DND-41 (cell line): ENCODE measurements at regions not wholly inside any gene's neighbourhood (a gene's known extent, or its start where the extent isn't known, plus 50 kb on each side); places are given as distances from the start of the nearest gene placed in this dataset.

Experiments used
- ATAC-seq: fragments of 200-7000 bp; cut with Tn5 transposase; 3 replicates; pipeline ENCODE4 v1.9.1; 2021; ENCODE audit warnings: low read depth; ENCODE audit not compliant: insufficient read depth
- DNase-seq: peaks from one replicate; pipeline ENCODE4 v3.0.0-alpha.2; 2020
- H2AFZ ChIP-seq: 2 replicates; pipeline ENCODE4 v1.6.0; 2012; ENCODE audit warnings: low read depth, low read length
- H3K27ac ChIP-seq: 2 replicates; pipeline ENCODE4 v1.5.1; 2012; ENCODE audit warnings: low read length, inconsistent platforms
- H3K27me3 ChIP-seq: fragments of 200-600 bp; sonication (generic); 2 replicates; pipeline ENCODE4 v1.6.0; 2012; ENCODE audit warnings: low read length, mild to moderate bottlenecking, inconsistent platforms; ENCODE audit not compliant: insufficient read depth, poor library complexity
- H3K36me3 ChIP-seq: 2 replicates; pipeline ENCODE4 v1.5.1; 2012; ENCODE audit warnings: low read length, inconsistent platforms; ENCODE audit not compliant: insufficient read depth
- H3K4me1 ChIP-seq: 2 replicates; pipeline ENCODE4 v1.5.1; 2012; ENCODE audit warnings: mild to moderate bottlenecking, low read length; ENCODE audit not compliant: insufficient read depth
- H3K4me2 ChIP-seq: 2 replicates; pipeline ENCODE4 v1.6.0; 2012; ENCODE audit warnings: mild to moderate bottlenecking, moderate library complexity, low read length, inconsistent platforms; ENCODE audit not compliant: insufficient read depth
- H3K4me3 ChIP-seq, 2 experiments: fragments of 200-600 bp in 1 of 2; shearing (Covaris generic) in 1 of 2; 2 replicates each; pipeline ENCODE4 v1.5.1; 2012 to 2016; ENCODE audit warnings: inconsistent platforms in 2 of 2, low read length in 2 of 2, mild to moderate bottlenecking in 2 of 2, low read depth in 1 of 2, moderate library complexity in 1 of 2
- H3K79me2 ChIP-seq: 2 replicates; pipeline ENCODE4 v1.6.0; 2012; ENCODE audit warnings: low read length, inconsistent platforms; ENCODE audit not compliant: insufficient read depth
- H3K9ac ChIP-seq: 2 replicates; pipeline ENCODE4 v1.6.0; 2012; ENCODE audit warnings: low read depth, mild to moderate bottlenecking, inconsistent platforms, low read length, moderate library complexity
- H3K9me3 ChIP-seq: 2 replicates; pipeline ENCODE4 v1.5.1; 2012; ENCODE audit warnings: low read length, moderate library complexity, mild to moderate bottlenecking, inconsistent platforms; ENCODE audit not compliant: insufficient read depth, severe bottlenecking
- H4K20me1 ChIP-seq: 2 replicates; pipeline ENCODE4 v1.6.0; 2012; ENCODE audit warnings: low read length; ENCODE audit not compliant: insufficient read depth
- EZH2 ChIP-seq: IDR thresholded peaks from 3 replicates; pipeline ENCODE4 v1.6.1; 2012; ENCODE audit warnings: borderline replicate concordance, low read depth, mild to moderate bottlenecking, moderate library complexity, low read length, inconsistent platforms; ENCODE audit not compliant: severe bottlenecking
- TF ChIP-seq, protein P1 (sequence below): IDR thresholded peaks from 2 replicates; pipeline ENCODE4 v1.5.1; 2012; ENCODE audit warnings: borderline replicate concordance, low read length, moderate library complexity, mild to moderate bottlenecking; ENCODE audit not compliant: poor library complexity, severe bottlenecking; ENCODE audit errors: extremely low read depth

DNA sequence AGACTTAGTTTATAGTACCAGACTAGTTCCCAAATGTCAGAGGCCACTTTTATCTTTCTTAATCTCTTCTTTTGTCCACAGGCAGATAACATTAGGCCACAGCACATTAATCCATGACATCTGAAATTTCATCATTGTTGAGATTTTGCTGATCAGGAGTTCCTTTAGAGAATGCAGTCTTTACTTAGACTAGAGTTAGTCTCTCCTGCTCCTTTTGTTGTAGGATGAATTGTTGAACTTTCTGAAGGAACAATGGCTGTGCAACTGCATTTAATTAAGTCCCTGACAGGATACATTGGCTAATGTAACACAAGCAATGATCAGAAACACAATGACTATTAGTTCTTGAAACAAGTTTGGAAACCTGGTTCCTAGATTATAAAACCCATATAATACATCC lies 266.3 kb downstream of the PCDH20 start:
- Histone ChIP-seq H3K4me1 (no peaks in the 10 kb centered on the region), H2AFZ (no peak overlapping the region), H3K79me2 (no peaks in the 10 kb centered on the region), H3K36me3 (no peaks in the 10 kb centered on the region), H3K4me3 (no peak overlapping the region), H3K27ac (no peak overlapping the region), H3K9me3 (peaks cover 14% of the 10 kb centered on the region), H4K20me1 (no peaks in the 10 kb centered on the region), H3K27me3 (no peaks in the 10 kb centered on the region), H3K4me2 (no peak overlapping the region), H3K9ac (no peak overlapping the region)
- no peak for TF ChIP-seq EZH2
- TF ChIP-seq, protein P1, sequence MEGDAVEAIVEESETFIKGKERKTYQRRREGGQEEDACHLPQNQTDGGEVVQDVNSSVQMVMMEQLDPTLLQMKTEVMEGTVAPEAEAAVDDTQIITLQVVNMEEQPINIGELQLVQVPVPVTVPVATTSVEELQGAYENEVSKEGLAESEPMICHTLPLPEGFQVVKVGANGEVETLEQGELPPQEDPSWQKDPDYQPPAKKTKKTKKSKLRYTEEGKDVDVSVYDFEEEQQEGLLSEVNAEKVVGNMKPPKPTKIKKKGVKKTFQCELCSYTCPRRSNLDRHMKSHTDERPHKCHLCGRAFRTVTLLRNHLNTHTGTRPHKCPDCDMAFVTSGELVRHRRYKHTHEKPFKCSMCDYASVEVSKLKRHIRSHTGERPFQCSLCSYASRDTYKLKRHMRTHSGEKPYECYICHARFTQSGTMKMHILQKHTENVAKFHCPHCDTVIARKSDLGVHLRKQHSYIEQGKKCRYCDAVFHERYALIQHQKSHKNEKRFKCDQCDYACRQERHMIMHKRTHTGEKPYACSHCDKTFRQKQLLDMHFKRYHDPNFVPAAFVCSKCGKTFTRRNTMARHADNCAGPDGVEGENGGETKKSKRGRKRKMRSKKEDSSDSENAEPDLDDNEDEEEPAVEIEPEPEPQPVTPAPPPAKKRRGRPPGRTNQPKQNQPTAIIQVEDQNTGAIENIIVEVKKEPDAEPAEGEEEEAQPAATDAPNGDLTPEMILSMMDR: no peak
- DNase-seq: no peak
- no peak for ATAC-seq

DNA sequence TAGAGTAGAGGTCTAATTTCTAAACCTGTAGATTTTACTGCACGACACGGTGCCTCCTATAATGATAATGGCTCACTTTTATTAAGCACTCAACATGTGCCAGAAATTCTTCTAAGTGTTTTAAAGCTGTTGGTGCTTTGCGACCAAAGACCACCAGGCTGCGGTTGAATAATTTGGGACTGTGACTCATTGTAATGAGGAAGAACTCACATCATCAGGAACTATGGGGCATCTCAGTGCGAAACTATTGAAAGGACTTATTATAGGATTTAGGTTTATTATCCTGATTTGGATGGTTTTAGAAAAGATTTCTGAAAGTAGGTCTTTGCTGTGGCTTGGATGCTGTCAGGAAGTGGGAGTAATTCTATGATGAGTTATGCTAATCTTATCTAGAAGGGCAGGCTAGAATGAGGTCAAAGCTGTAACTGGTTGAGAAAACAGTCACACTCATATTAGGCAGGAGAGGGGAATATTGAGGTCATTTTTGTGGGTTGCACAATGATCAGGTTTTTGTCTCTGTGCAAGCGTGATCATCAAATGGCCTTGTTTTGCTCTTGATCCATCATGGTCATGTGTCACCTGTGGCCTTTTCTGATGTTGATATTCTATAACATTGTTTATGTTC lies 266.8 kb downstream of the PCDH20 start:
- Histone ChIP-seq H3K27ac (no peak overlapping the region), H2AFZ (no peak overlapping the region)

DNA sequence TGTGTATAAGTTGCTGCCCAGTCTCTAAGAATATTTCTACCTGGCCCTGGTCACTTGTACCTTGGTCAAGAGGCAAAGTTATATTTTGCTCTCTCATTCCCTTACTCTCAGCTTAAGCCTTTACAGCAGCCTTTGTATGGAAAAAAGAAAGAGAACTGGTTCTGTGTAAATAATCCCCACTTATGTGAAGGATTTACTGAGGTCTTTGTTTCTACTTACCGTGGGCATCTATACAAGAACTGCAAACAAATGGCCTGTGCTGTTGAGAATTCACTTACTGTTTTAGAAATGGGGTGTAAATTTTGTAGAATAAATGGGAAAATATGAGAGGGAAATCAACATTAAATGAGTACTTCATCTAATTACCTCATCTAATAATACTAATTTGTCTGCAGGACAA lies 267.4 kb downstream of the PCDH20 start:
- ATAC-seq (no peak), DNase-seq (no peak)
- Histone ChIP-seq H3K9ac (no peak overlapping the region), H3K9me3 (peaks cover 14% of the 10 kb centered on the region), H3K27me3 (no peaks in the 10 kb centered on the region), H3K36me3 (no peaks in the 10 kb centered on the region), H3K79me2 (no peaks in the 10 kb centered on the region), H3K27ac (no peak overlapping the region), H3K4me2 (no peak overlapping the region), H2AFZ (no peak overlapping the region), H3K4me1 (no peaks in the 10 kb centered on the region), H4K20me1 (no peaks in the 10 kb centered on the region), H3K4me3 (no peak overlapping the region)
- TF ChIP-seq, protein P1: no peak
- TF ChIP-seq EZH2: no peak

More for the DNA sequence above, 266.8 kb downstream of the PCDH20 start:
- TF ChIP-seq EZH2: no peak
- TF ChIP-seq, protein P1: no peak
- Histone ChIP-seq H3K79me2 (no peaks in the 10 kb centered on the region), H3K9ac (no peak overlapping the region), H3K4me1 (no peaks in the 10 kb centered on the region), H3K36me3 (no peaks in the 10 kb centered on the region), H3K4me3 (no peak overlapping the region), H4K20me1 (no peaks in the 10 kb centered on the region), H3K9me3 (peaks cover 14% of the 10 kb centered on the region), H3K27me3 (no peaks in the 10 kb centered on the region), H3K4me2 (no peak overlapping the region)
- DNase-seq: no peak
- ATAC-seq: no peak
